ENCODE measurements at regions not wholly inside any gene's neighbourhood (a gene's known extent, or its start where the extent isn't known, plus 50 kb on each side); places are given as distances from the start of the nearest gene placed in this dataset.
A peak's percentile ranks its signal among the peaks of the same experiment; 100 is the strongest.

DNA sequence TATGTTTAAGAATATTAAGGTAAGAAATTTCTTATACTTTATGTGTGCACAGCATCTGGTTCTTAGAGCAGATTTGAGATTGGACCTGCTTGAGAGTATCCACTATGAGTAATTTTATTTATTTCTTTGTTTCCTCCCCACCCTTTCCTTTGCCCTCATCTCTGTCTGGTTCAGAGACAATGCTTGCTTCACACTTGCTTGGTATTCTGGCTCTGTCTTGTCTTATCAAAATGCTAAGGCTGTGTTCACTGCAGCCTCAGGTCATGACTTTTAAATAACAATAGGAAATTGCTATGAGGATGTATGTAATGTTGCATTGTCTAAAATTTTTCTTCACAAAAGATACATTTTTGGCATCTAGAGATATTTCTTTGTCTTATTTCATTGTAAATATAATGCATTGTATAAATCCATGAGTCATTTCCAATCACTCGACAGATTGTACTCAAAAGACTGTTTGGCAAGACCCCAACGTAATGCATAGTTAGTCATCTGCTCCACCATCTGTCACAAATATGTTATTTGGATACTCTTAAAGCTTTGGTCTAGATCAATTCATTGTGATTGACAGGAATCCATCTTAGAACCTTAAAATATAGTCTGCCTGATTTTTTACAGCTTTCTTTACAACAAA, 395.7 kb downstream of the AASDHPPT start:
- H3K4me1 ChIP-seq (ENCODE audit: insufficient read depth, low read length): peaks cover 11% of the 10 kb centered on the region
- no peaks in the 10 kb centered on the region for H3K79me2 ChIP-seq (ENCODE audit: insufficient read depth, low read length)
- no peak overlapping the region for H2AFZ ChIP-seq (ENCODE audit: low read length)
- no peak overlapping the region for H3K4me2 ChIP-seq (ENCODE audit: insufficient read depth, low read length)
- no peaks in the 10 kb centered on the region for H3K27me3 ChIP-seq (ENCODE audit: insufficient read depth, low read length)
- no peaks in the 10 kb centered on the region for H3K36me3 ChIP-seq (ENCODE audit: insufficient read depth, low read length)
- TF ChIP-seq, protein P1, sequence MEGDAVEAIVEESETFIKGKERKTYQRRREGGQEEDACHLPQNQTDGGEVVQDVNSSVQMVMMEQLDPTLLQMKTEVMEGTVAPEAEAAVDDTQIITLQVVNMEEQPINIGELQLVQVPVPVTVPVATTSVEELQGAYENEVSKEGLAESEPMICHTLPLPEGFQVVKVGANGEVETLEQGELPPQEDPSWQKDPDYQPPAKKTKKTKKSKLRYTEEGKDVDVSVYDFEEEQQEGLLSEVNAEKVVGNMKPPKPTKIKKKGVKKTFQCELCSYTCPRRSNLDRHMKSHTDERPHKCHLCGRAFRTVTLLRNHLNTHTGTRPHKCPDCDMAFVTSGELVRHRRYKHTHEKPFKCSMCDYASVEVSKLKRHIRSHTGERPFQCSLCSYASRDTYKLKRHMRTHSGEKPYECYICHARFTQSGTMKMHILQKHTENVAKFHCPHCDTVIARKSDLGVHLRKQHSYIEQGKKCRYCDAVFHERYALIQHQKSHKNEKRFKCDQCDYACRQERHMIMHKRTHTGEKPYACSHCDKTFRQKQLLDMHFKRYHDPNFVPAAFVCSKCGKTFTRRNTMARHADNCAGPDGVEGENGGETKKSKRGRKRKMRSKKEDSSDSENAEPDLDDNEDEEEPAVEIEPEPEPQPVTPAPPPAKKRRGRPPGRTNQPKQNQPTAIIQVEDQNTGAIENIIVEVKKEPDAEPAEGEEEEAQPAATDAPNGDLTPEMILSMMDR (IDR thresholded peaks at IDR 0.05; ENCODE audit: extremely low read depth, low read depth, low read length): no peak
- no peak for DNase-seq (ENCODE audit: insufficient read length, low spot score, missing footprints)
- no peaks in the 10 kb centered on the region for H3K9me3 ChIP-seq (ENCODE audit: low read depth, low read length)
- no peak overlapping the region for H3K27ac ChIP-seq (ENCODE audit: low read depth, low read length)
- no peaks in the 10 kb centered on the region for H4K20me1 ChIP-seq (ENCODE audit: insufficient read depth, low read length)
- H3K4me3 ChIP-seq (ENCODE audit: insufficient read depth, low read length): no peak overlapping the region

DNA sequence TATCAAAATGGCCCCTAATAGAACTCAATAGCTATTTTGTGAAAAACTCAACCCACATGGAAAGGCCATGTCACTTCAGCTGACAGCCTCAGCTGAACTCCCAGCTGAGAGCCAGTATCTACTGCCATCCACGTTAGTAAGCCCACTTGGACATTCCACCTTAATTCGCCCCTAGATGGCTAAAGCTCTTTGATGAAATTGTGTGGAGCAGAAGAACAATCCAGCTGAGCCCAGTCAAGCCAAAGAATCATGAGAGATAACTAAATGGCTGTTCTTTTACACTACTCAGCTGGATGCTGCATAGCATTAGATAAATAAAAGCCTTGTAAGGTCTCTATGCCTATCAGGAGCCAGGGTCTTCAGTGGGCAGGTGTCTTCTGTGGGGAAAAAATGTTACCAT, 396.8 kb downstream of the AASDHPPT start:
- H4K20me1 ChIP-seq (ENCODE audit: insufficient read depth, low read length): no peaks in the 10 kb centered on the region
- no peak overlapping the region for H3K4me2 ChIP-seq (ENCODE audit: insufficient read depth, low read length)
- no peaks in the 10 kb centered on the region for H3K27me3 ChIP-seq (ENCODE audit: insufficient read depth, low read length)
- no peaks in the 10 kb centered on the region for H3K36me3 ChIP-seq (ENCODE audit: insufficient read depth, low read length)
- peaks cover 5% of the 10 kb centered on the region for H3K4me1 ChIP-seq (ENCODE audit: insufficient read depth, low read length)
- no peak overlapping the region for H3K4me3 ChIP-seq (ENCODE audit: insufficient read depth, low read length)
- H2AFZ ChIP-seq (ENCODE audit: low read length): no peak overlapping the region
- DNase-seq (ENCODE audit: insufficient read length, low spot score, missing footprints): no peak
- TF ChIP-seq, protein P1 (IDR thresholded peaks at IDR 0.05; ENCODE audit: extremely low read depth, low read depth, low read length): no peak
- H3K79me2 ChIP-seq (ENCODE audit: insufficient read depth, low read length): no peaks in the 10 kb centered on the region
- H3K27ac ChIP-seq (ENCODE audit: low read depth, low read length): no peak overlapping the region
- H3K9me3 ChIP-seq (ENCODE audit: low read depth, low read length): no peaks in the 10 kb centered on the region

DNA sequence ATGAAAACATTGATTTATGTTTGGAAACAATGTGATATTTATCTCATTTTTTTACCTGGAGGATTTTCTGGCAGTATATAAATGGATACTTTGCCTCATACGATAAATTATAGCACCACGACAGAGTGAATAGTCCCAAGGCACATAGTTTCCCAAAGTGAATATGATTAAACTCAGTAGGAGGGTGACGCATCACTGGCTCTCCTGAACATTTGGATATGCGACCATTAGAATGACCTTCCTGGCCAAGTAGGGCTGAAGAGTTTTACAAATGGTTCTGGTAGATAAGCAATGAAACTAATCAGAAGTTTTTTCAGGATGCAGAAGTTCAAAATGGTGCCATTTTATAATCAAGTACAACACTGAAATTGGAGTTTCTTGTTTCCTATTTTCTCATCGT, 397.7 kb downstream of the AASDHPPT start:
- Histone ChIP-seq H2AFZ (ENCODE audit: low read length) (no peak overlapping the region), H3K27ac (ENCODE audit: low read depth, low read length) (no peak overlapping the region), H3K4me1 (ENCODE audit: insufficient read depth, low read length) (peaks cover 5% of the 10 kb centered on the region), H4K20me1 (ENCODE audit: insufficient read depth, low read length) (no peaks in the 10 kb centered on the region), H3K27me3 (ENCODE audit: insufficient read depth, low read length) (no peaks in the 10 kb centered on the region), H3K79me2 (ENCODE audit: insufficient read depth, low read length) (no peaks in the 10 kb centered on the region), H3K4me3 (ENCODE audit: insufficient read depth, low read length) (no peak overlapping the region), H3K9me3 (ENCODE audit: low read depth, low read length) (no peaks in the 10 kb centered on the region), H3K36me3 (ENCODE audit: insufficient read depth, low read length) (no peaks in the 10 kb centered on the region), H3K4me2 (ENCODE audit: insufficient read depth, low read length) (no peak overlapping the region)
- DNase-seq (ENCODE audit: insufficient read length, low spot score, missing footprints): no peak
- TF ChIP-seq, protein P1 (IDR thresholded peaks at IDR 0.05; ENCODE audit: extremely low read depth, low read depth, low read length): no peak

DNA sequence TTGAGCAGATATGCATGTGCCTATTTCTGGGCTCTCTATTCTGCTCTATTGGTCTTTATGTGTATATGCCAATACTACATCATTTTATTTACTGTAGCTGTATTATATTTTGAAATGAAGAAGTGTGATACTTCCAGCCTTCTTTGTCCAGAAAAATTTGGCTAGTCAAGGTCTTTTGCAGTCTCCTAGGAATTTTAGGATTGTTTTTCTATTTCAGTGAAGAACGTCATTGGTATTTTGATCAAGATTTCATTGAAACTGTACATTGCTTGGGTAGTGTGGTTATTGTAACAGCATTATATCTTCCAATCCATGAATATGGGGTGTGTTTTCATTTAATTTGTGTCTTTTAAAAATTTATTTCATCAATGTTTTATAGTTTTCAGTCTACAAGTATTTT, 400.3 kb downstream of the AASDHPPT start:
- Histone ChIP-seq H3K9me3 (ENCODE audit: low read depth, low read length) (no peaks in the 10 kb centered on the region), H3K27ac (ENCODE audit: low read depth, low read length) (no peak overlapping the region), H3K79me2 (ENCODE audit: insufficient read depth, low read length) (no peaks in the 10 kb centered on the region), H3K4me1 (ENCODE audit: insufficient read depth, low read length) (peaks cover 25% of the 10 kb centered on the region), H4K20me1 (ENCODE audit: insufficient read depth, low read length) (no peaks in the 10 kb centered on the region), H3K4me3 (ENCODE audit: insufficient read depth, low read length) (no peak overlapping the region), H3K4me2 (ENCODE audit: insufficient read depth, low read length) (no peak overlapping the region), H2AFZ (ENCODE audit: low read length) (peak overlapping the region; percentile 6), H3K27me3 (ENCODE audit: insufficient read depth, low read length) (no peaks in the 10 kb centered on the region), H3K36me3 (ENCODE audit: insufficient read depth, low read length) (no peaks in the 10 kb centered on the region)
- TF ChIP-seq, protein P1 (IDR thresholded peaks at IDR 0.05; ENCODE audit: extremely low read depth, low read depth, low read length): no peak
- no peak for DNase-seq (ENCODE audit: insufficient read length, low spot score, missing footprints)

All from osteoblast (primary cell).